ENCODE measurements at regions not wholly inside any gene's neighbourhood (a gene's known extent, or its start where the extent isn't known, plus 50 kb on each side); places are given as distances from the start of the nearest gene placed in this dataset.

GRCh38 chr3:177388209-177388608 is 190.9 kb upstream of the TBL1XR1 start:
- TF ChIP-seq CTCF (IDR thresholded peaks at IDR 0.05) (no peak), POLR2AphosphoS5 (IDR thresholded peaks at IDR 0.05) (no peak), POLR2A (IDR thresholded peaks at IDR 0.05) (no peak)
